Mesenchymal stem cell (in vitro differentiated cells and primary cell): ENCODE measurements at regions not wholly inside any gene's neighbourhood (a gene's known extent, or its start where the extent isn't known, plus 50 kb on each side); places are given as distances from the start of the nearest gene placed in this dataset.
A peak's percentile ranks its signal among the peaks of the same experiment; 100 is the strongest.

Source experiments
- DNase-seq: peaks from one replicate; pipeline ENCODE4 v3.0.0-alpha.2; 2013
- H2AFZ ChIP-seq: one replicate; pipeline ENCODE4 v1.6.1; 2013; ENCODE audit warnings: low read depth, mild to moderate bottlenecking, control low read depth, inconsistent platforms, low read length, moderate library complexity
- H2AK5ac ChIP-seq: 2 replicates; pipeline ENCODE4 v1.6.1; 2013; ENCODE audit warnings: low read length, moderate library complexity, mild to moderate bottlenecking, inconsistent platforms; ENCODE audit not compliant: severe bottlenecking
- H2BK120ac ChIP-seq: one replicate; pipeline ENCODE4 v1.6.1; 2013; ENCODE audit warnings: low read depth, mild to moderate bottlenecking, inconsistent platforms, low read length, moderate library complexity
- H2BK12ac ChIP-seq, 2 experiments: one replicate each; pipeline ENCODE4 v1.6.1; 2013; ENCODE audit warnings: inconsistent platforms in 2 of 2, low read length in 2 of 2, mild to moderate bottlenecking in 2 of 2, moderate library complexity in 2 of 2, control low read depth in 1 of 2
- H2BK15ac ChIP-seq: one replicate; pipeline ENCODE4 v1.6.1; 2013; ENCODE audit warnings: mild to moderate bottlenecking, low read depth, inconsistent platforms; ENCODE audit not compliant: poor library complexity, severe bottlenecking
- H2BK5ac ChIP-seq: 2 replicates; pipeline ENCODE4 v1.6.1; 2013; ENCODE audit warnings: low read depth, mild to moderate bottlenecking, low read length, control low read depth, inconsistent platforms; ENCODE audit not compliant: poor library complexity, severe bottlenecking
- H3K14ac ChIP-seq, 2 experiments: one replicate each; pipeline ENCODE4 v1.6.1; 2013; ENCODE audit warnings: inconsistent platforms in 2 of 2, low read length in 2 of 2, control low read depth in 1 of 2, mild to moderate bottlenecking in 1 of 2, moderate library complexity in 1 of 2
- H3K18ac ChIP-seq, 2 experiments: one replicate each; pipeline ENCODE4 v1.6.1; 2013; ENCODE audit warnings: inconsistent platforms in 2 of 2, low read length in 2 of 2, control low read depth in 1 of 2, low read depth in 1 of 2, mild to moderate bottlenecking in 1 of 2
- H3K23ac ChIP-seq, 2 experiments: one replicate each; pipeline ENCODE4 v1.6.1; 2013; ENCODE audit warnings: inconsistent platforms in 2 of 2, low read length in 2 of 2, mild to moderate bottlenecking in 2 of 2, moderate library complexity in 2 of 2, control low read depth in 1 of 2
- H3K27ac ChIP-seq: 2 replicates; pipeline ENCODE4 v1.5.1; 2013; ENCODE audit warnings: mild to moderate bottlenecking, moderate library complexity, low read length, control low read depth, inconsistent platforms; ENCODE audit not compliant: poor library complexity, severe bottlenecking
- H3K27me3 ChIP-seq, 2 experiments: 2 replicates each; pipeline versions ENCODE4 v1.6.1 to v1.7.0; 2013; ENCODE audit warnings: low read length in 2 of 2, mild to moderate bottlenecking in 2 of 2, moderate library complexity in 2 of 2, control low read depth in 1 of 2, inconsistent platforms in 1 of 2; ENCODE audit not compliant: control insufficient read depth in 1 of 2, insufficient read depth in 1 of 2
- H3K36me3 ChIP-seq, 2 experiments: 2 replicates each; pipeline versions ENCODE4 v1.6.1 to v1.7.0; 2013; ENCODE audit warnings: low read length in 2 of 2, control low read depth in 1 of 2, inconsistent platforms in 1 of 2, low read depth in 1 of 2, mild to moderate bottlenecking in 1 of 2; ENCODE audit not compliant: insufficient read depth in 2 of 2, control insufficient read depth in 1 of 2
- H3K4ac ChIP-seq, 2 experiments: one replicate each; pipeline ENCODE4 v1.6.1; 2013; ENCODE audit warnings: inconsistent platforms in 2 of 2, low read length in 2 of 2, mild to moderate bottlenecking in 2 of 2, moderate library complexity in 2 of 2, control low read depth in 1 of 2, low read depth in 1 of 2
- H3K4me1 ChIP-seq: 2 replicates; pipeline ENCODE4 v1.6.1; 2013; ENCODE audit warnings: low read depth, low read length, control low read depth; ENCODE audit not compliant: control insufficient read depth, insufficient read depth
- H3K4me2 ChIP-seq: 2 replicates; pipeline ENCODE4 v1.6.1; 2013; ENCODE audit warnings: low read length, mild to moderate bottlenecking, inconsistent platforms; ENCODE audit not compliant: poor library complexity, severe bottlenecking
- H3K4me3 ChIP-seq, 2 experiments: 2 replicates each; pipeline versions ENCODE4 v1.5.1 to v1.7.0; 2013; ENCODE audit warnings: low read length in 2 of 2, mild to moderate bottlenecking in 2 of 2, control low read depth in 1 of 2, low read depth in 1 of 2; ENCODE audit not compliant: insufficient read depth in 1 of 2
- H3K79me1 ChIP-seq: replicated peaks from 2 replicates; pipeline ENCODE4 v1.6.1; 2013; ENCODE audit warnings: mild to moderate bottlenecking, control low read depth, low read length, inconsistent platforms; ENCODE audit not compliant: poor library complexity, severe bottlenecking
- H3K9ac ChIP-seq: 2 replicates; pipeline ENCODE4 v1.7.0; 2013; ENCODE audit warnings: mild to moderate bottlenecking, low read length, moderate library complexity
- H3K9me3 ChIP-seq: 2 replicates; pipeline ENCODE4 v1.7.0; 2013; ENCODE audit warnings: mild to moderate bottlenecking, low read length; ENCODE audit not compliant: control insufficient read depth
- H4K8ac ChIP-seq: one replicate; pipeline ENCODE4 v1.6.1; 2013; ENCODE audit warnings: inconsistent platforms, mild to moderate bottlenecking, low read length, moderate library complexity
- H4K91ac ChIP-seq: one replicate; pipeline ENCODE4 v1.6.1; 2013; ENCODE audit warnings: mild to moderate bottlenecking, low read length, inconsistent platforms
- WGBS: methylation state at CpG from one replicate; pipeline ENCODE4 v1.1.7; 2013; ENCODE audit warnings: mixed read lengths; 5-methylcytosine and 5-hydroxymethylcytosine counted together

- Histone ChIP-seq H4K91ac (no peak overlapping the region), H3K18ac (no peak overlapping the region), H3K4me1 (peaks cover 2% of the 10 kb centered on the region), H3K36me3 (no peaks in the 10 kb centered on the region), H3K9me3 (no peaks in the 10 kb centered on the region), H3K27ac (no peak overlapping the region), H4K8ac (no peak overlapping the region), H2BK15ac (no peak overlapping the region), H3K14ac (no peak overlapping the region), H2BK12ac (no peak overlapping the region), H2AK5ac (no peak overlapping the region), H3K4me2 (no peak overlapping the region), H3K4me3 (peak overlapping the region in 1 of 2 experiments; percentile 38), H3K23ac (no peak overlapping the region), H2AFZ (no peak overlapping the region), H2BK5ac (no peak overlapping the region), H3K27me3 (no peaks in the 10 kb centered on the region), H2BK120ac (no peak overlapping the region), H3K9ac (peak overlapping the region; percentile 30), H3K79me1 (no peaks in the 10 kb centered on the region), H3K4ac (no peak overlapping the region)
- WGBS = no CpG with 5 or more reads among the region's 4 CpGs
- no peak for DNase-seq
These were observed 481.7 kb downstream of the GBE1 start for GRCh38 chr3:81279481-81280379.

- H3K4me2 ChIP-seq = no peak overlapping the region
- H3K4me3 ChIP-seq = no peak overlapping the region
- no peak for DNase-seq
- H2AFZ ChIP-seq = no peak overlapping the region
- H3K4me1 ChIP-seq = peaks cover 2% of the 10 kb centered on the region
- no peak overlapping the region for H2BK5ac ChIP-seq
- H4K8ac ChIP-seq = no peak overlapping the region
- no peak overlapping the region for H3K9ac ChIP-seq
- no peak overlapping the region for H3K14ac ChIP-seq
- H4K91ac ChIP-seq = no peak overlapping the region
- no peak overlapping the region for H3K18ac ChIP-seq
- no peaks in the 10 kb centered on the region for H3K79me1 ChIP-seq
- no peaks in the 10 kb centered on the region for H3K27me3 ChIP-seq
- H3K9me3 ChIP-seq = no peaks in the 10 kb centered on the region
- H2AK5ac ChIP-seq = no peak overlapping the region
- H3K23ac ChIP-seq = no peak overlapping the region
- no peak overlapping the region for H2BK12ac ChIP-seq
- no peaks in the 10 kb centered on the region for H3K36me3 ChIP-seq
- H2BK120ac ChIP-seq = no peak overlapping the region
- H3K4ac ChIP-seq = no peak overlapping the region
- no peak overlapping the region for H2BK15ac ChIP-seq
- no peak overlapping the region for H3K27ac ChIP-seq
These were observed 483.6 kb downstream of the GBE1 start for GRCh38 chr3:81277853-81278252.

GRCh38 chr3:81274671-81275070 is 486.8 kb downstream of the GBE1 start:
- Histone ChIP-seq H2BK5ac (no peak overlapping the region), H3K4me2 (no peak overlapping the region), H3K27me3 (no peaks in the 10 kb centered on the region), H2BK12ac (no peak overlapping the region), H3K27ac (no peak overlapping the region), H4K91ac (no peak overlapping the region), H3K4me3 (no peak overlapping the region), H2BK15ac (no peak overlapping the region), H3K14ac (no peak overlapping the region), H3K9ac (no peak overlapping the region), H3K4me1 (peaks cover 2% of the 10 kb centered on the region), H3K79me1 (no peaks in the 10 kb centered on the region), H3K18ac (no peak overlapping the region), H2AK5ac (peak overlapping the region; percentile 88), H2AFZ (no peak overlapping the region), H3K36me3 (no peaks in the 10 kb centered on the region), H3K9me3 (no peaks in the 10 kb centered on the region), H3K4ac (no peak overlapping the region), H4K8ac (no peak overlapping the region), H3K23ac (no peak overlapping the region), H2BK120ac (no peak overlapping the region)
- no peak for DNase-seq
- WGBS = 77% methylated on average over 2 of the region's 2 CpGs

- WGBS = 88% methylated on average over 1 of the region's 3 CpGs
These were observed 490.7 kb downstream of the GBE1 start for GRCh38 chr3:81270603-81271379.

More at GRCh38 chr3:81270603-81271379, 490.7 kb downstream of the GBE1 start:
- H3K27ac ChIP-seq = peak overlapping the region; percentile 89
- H2BK15ac ChIP-seq = no peak overlapping the region
- H3K79me1 ChIP-seq = no peaks in the 10 kb centered on the region
- H3K23ac ChIP-seq = no peak overlapping the region
- no peaks in the 10 kb centered on the region for H3K9me3 ChIP-seq
- no peak overlapping the region for H2BK120ac ChIP-seq
- H3K27me3 ChIP-seq = no peaks in the 10 kb centered on the region
- no peak overlapping the region for H2BK12ac ChIP-seq
- no peak overlapping the region for H4K91ac ChIP-seq
- H3K4me2 ChIP-seq = no peak overlapping the region
- H3K18ac ChIP-seq = no peak overlapping the region
- no peak overlapping the region for H3K4me3 ChIP-seq
- H3K9ac ChIP-seq = no peak overlapping the region
- no peak overlapping the region for H2AK5ac ChIP-seq
- H3K36me3 ChIP-seq = no peaks in the 10 kb centered on the region
- H2BK5ac ChIP-seq = peak overlapping the region; percentile 19
- DNase-seq = no peak
- no peak overlapping the region for H3K4ac ChIP-seq
- no peak overlapping the region for H2AFZ ChIP-seq
- H3K4me1 ChIP-seq = no peaks in the 10 kb centered on the region
- no peak overlapping the region for H3K14ac ChIP-seq
- no peak overlapping the region for H4K8ac ChIP-seq
